IPS DF 4.7 (cell line): ENCODE measurements at regions not wholly inside any gene's neighbourhood (a gene's known extent, or its start where the extent isn't known, plus 50 kb on each side); places are given as distances from the start of the nearest gene placed in this dataset.

Source experiments
- DNase-seq: peaks from one replicate; pipeline ENCODE4 v3.0.0-alpha.2; 2013; ENCODE audit warnings: low spot score; ENCODE audit errors: extremely low read depth

DNA sequence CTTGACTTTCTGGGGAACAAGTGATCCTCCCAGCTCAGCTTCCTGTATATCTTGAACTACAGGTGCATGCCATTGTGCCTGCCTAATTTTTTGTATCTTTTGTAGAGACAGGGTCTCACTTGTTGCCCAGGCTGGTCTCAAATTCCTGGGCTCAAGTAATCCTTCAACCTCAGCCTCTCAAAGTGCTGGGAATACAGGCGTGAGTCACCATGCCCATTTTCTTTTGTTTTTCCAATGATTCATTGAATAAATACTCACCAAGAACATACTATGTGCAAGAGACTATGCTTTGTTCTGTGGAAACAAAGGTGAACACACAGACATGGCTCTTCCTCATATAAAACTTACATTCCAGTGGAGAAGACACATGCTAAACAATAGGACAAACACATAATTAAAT is 407.8 kb upstream of the DAB1 start:
- no peak for DNase-seq

DNA sequence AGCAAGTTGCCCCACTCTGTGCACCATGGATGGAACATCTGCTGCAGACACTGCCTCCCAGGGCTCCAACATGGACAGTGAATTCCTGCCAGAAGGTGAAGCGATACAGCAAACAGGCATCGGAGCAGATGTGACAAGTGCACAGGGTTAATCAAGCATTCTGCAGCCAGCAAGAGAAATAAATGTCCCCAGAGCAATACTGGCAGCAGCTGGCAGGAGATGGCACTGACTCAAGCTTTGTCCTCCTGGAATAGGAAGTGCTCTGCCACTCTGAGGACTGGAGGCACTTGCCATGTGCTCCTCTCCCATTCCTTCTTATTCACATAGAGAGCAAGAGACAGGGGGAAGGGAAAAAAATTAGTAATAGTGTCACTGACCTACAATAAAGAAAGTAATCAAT is 402.7 kb upstream of the DAB1 start:
- DNase-seq, result no peak

DNA sequence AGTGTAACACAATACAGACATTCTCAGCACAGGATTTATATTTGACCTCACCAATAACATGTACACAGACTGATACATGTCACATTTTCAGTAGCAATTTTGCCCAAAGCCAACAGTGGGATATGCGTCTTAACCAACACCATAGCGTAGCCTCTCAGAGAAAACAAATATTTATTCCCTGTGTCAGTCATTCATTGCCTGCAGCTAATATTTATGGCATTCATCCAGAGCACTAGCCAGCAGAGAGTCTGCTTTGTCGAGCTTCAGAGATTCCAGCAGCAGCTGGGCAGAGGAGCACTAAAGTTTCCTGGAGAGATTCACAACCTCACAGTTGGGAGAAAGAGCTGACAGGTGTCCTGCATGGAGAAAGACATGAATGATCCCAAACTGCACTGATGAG is 400.7 kb upstream of the DAB1 start:
- DNase-seq, result no peak

- no peak for DNase-seq
These were observed 396.7 kb upstream of the DAB1 start for GRCh38 chr1:57820356-57821095.

GRCh38 chr1:57819893-57820292 is 396.0 kb upstream of the DAB1 start:
- no peak for DNase-seq

DNA sequence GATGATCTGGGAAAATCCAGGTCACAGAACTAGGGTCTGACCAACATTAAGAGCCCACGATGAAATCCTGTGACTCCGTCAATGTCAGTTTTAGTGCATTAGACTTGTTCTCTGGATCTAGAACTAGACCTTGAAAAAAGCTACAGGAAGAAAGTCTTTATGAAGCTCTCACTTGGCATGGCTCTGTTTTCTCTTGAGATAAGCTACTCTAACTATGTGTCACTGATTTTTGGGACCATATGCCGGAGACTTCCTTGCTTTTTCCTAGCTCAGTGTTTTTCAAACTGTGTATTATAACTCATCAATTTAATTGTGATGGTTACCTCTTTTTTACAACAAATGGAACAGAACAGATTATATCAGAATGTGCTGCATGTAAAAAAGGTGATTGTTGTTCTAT is 379.7 kb upstream of the DAB1 start:
- DNase-seq, result no peak

DNA sequence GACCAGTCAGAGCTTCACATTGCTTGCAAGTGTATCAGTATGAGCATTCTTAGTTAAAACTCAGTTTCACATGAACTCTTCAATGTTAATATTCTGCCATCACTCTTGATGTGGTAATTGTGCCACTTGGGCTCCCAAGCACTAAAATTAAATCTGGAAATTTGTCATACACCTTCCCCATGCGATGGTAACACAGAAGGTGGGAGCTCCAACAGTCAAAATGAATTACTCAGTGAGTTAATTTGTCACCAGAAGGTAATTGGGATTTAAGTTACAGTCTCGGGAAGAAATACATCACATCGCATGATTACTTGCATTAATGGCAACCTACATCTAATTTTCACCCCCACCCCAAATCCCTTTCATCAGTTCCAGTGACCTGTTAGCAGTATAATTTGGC is 376.5 kb upstream of the DAB1 start:
- DNase-seq, result no peak

DNA sequence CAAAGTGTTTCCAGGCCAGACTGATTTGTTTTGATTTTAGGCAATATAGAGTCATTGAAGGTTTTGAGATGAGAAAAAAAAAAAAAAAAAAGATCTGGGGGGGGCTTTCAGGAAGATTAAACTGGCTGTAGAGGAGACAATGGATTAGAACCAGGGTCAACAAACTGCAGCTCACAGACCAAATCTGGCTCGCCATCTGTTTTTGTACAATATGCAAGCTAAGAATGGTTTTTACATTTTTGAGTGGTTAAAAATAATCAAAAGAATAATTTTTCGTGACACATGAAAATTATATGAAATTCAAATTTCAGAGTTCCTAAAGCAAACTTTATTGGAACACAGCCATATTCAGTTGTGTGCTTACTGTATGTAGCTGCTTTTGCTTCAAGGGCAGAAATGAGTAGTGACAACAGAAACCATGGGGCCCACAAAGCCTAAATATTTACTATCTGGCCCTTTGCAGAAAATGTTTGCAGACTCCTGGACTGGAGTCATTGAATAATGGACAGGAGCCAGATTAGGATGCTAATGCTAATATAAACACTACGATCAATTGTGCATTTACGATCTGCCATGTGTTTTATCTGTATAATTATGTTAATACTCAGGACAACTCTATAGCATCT is 375.7 kb upstream of the DAB1 start:
- no peak for DNase-seq

DNA sequence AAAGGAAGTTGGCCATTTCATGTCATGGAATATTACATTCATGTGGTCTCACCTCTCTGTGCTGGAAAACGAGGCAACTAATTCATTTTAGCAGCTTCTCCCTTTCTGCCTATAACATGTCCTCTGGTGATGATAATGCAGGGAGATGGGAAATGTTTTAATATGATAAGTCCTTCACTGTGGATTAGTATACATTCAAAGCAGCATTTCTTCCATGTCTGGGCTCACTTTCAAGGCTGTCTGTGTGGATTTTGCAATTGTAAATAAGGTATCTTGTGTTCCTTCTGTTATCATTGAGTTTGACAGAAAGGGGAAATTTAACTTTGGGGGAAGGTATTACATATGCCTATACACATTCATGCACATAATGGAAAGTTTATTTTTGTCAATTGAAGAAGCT is 374.7 kb upstream of the DAB1 start:
- DNase-seq, result no peak

DNA sequence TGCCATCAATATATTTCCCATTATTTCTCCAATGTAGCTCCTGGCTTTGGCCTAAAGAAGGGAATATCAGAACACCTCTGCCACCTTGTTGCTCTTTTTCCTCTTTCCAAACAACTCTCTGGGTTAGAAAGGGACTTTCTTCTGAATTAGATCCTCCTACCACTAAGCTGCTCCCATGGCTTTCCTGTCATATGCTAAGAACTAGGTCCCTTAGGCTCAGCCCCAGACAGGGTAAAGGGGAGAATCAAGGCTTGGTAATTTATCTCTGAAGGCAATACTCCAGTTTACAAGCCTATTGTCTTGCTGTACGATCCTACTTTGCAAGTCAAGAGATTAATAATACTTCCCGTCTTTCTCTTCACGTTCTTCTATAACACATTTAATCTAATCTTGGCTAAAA is 373.2 kb upstream of the DAB1 start:
- no peak for DNase-seq

- DNase-seq, result no peak
These were observed 372.8 kb upstream of the DAB1 start for GRCh38 chr1:57796616-57797015.

GRCh38 chr1:57795886-57796285 is 372.0 kb upstream of the DAB1 start:
- no peak for DNase-seq

DNA sequence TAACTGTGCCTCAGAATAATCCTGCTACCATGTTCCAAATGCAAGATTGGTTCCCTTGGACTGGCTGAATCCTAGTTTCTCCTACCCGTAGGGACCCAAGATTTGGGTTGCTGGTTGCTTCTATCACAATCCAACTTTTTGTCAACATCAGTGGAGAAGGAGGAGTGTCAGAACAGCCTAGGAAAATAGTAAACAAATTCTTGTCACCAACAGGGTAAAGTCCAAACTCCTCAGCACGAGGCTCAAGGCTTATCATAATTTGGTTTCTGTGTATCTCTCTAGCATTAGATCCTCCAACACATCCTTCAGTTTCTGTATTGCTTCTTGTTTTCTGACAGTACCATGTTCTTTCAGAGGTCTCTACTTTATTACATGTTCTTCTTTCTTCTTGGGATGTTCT is 370.2 kb upstream of the DAB1 start:
- DNase-seq, result no peak

- no peak for DNase-seq
These were observed 367.6 kb upstream of the DAB1 start for GRCh38 chr1:57791497-57791896.

GRCh38 chr1:57789936-57790335 is 366.1 kb upstream of the DAB1 start:
- no peak for DNase-seq

- DNase-seq, result no peak
These were observed 364.5 kb upstream of the DAB1 start for GRCh38 chr1:57788313-57788712.

DNA sequence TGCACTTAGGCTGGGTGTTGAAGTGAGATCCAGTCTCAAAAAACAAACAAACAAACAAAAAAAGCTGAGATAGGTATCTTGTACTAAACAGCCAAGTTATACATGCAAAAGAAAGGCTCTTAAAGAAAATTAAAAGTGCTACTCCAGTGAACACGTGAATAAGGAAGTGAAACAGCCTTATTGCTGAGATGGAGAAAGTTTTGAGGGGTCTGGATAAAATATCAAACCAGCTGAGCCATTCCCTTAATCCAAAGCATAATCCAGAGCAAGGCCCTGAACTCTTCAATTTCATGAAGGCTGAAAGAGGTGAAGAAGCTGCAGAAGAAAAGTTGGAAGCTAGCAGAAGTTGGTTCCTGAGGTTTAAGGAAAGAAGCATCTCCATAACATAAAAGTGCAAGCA is 360.5 kb upstream of the DAB1 start:
- no peak for DNase-seq

GRCh38 chr1:57782357-57782756 is 358.5 kb upstream of the DAB1 start:
- no peak for DNase-seq

DNA sequence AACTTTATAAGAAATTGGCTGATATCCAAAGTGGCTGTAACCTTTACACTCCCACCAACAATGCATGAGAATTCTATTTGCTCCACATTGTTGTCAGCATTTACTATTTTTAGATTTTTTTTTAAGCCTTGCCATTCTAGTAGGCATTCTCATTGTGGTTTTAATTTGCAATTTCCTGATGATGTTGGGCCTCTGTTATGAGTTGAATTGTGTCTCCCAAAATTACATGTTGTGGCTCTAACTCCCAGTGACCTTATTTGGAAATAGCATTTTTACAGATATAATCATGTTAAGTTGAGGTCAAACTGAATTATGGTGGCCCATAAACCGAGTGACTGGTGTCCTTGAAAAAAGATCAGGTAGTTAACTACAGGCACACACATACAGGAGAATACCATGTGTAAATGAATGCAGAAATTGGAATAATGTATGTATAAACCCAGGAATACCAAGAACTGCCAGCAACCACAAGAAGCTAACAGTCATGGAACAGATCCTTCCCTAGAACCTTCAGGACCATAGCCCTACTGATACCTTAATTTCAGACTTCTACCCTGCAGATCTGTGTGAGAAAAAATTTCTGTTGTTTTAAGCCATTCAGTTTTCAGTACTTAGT is 348.8 kb upstream of the DAB1 start:
- no peak for DNase-seq

GRCh38 chr1:57770772-57771171 is 346.9 kb upstream of the DAB1 start:
- DNase-seq, result peak; percentile 9

DNA sequence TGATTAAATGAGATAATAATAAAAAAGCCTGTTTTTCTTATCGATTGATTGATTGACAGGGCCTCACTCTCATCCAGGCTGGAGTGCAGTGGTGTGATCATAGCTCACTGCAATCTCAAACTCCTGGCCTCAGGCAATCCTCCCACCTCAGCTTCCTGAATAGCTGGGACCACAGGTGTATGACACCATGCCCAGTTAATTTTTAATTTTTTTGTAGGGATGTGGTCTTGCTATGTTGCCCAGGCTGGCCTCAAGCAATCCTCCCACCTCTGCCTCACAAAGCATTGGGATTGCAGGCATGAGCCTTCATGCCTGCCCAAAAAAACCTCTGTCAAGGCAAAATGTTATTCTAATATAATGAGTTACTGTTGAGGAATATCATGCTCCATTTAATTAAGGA is 346.4 kb upstream of the DAB1 start:
- no peak for DNase-seq

DNA sequence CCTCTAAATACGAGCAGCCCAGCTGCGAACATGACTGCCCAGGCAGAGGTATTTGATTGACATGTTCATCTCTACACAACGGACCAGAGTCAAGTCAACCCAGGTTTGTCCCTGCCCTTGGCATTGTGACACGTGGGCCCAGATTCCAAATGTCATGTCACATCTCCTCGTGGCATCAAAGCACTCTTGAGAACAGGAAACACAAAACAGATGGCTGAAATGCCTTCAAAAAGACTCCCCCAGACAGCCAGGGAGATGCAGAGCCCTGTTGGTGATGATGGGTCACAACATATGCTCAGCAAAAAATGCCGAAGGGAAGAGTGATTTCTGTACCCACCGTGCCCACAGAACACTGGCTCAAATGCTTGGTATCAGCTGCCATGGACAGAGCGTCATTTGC is 337.8 kb upstream of the DAB1 start:
- DNase-seq, result no peak

DNA sequence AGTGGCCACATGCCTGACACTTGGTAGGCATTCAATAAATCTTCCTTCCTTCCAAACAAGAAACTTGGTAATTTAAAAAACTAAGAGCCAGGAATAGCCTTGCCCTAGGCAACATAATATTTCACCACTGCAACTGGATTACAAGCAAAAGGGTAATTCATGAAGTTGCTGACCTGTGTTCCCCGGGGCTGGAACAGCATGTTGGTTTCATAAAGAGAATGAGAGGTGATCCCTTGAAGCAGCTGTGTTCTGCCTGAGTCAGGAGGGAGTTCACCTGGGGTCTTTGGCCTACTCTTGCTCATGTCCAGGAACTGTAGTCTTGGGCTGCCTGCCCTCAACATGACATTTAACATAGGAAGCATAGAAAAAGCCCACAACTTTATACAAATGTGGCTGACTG is 329.0 kb upstream of the DAB1 start:
- no peak for DNase-seq
